HEK293T (cell line): ENCODE measurements at regions not wholly inside any gene's neighbourhood (a gene's known extent, or its start where the extent isn't known, plus 50 kb on each side); places are given as distances from the start of the nearest gene placed in this dataset.
"Not testable (repeated sequence)": the region's sequence is repeated elsewhere in the genome, so short reads cannot be mapped to it uniquely, and the experiment has no call there.

Source experiments
- CTCF ChIA-PET: fragments of 350-600 bp; formaldehyde crosslinking; extraction: SDS; loops from one replicate; lab custom pipeline; 2021; ENCODE audit warnings: antibody characterized with exemption, inconsistent platforms; lab: Yijun Ruan, JAX
- POLR2A ChIA-PET: fragments of 350-600 bp; formaldehyde crosslinking; extraction: SDS; loops from one replicate; lab custom pipeline; 2020; ENCODE audit warnings: antibody characterized with exemption, inconsistent platforms; lab: Yijun Ruan, JAX
- DNase-seq: peaks from one replicate; pipeline ENCODE4 v3.0.0; 2012; ENCODE audit warnings: mixed read lengths; ENCODE audit errors: extremely low spot score
- ARNT ChIP-seq: fragments of 450-650 bp; IDR thresholded peaks from 2 replicates; pipeline ENCODE4 v1.6.1; 2017; ENCODE audit warnings: mild to moderate bottlenecking
- BHLHE40 ChIP-seq: fragments of 450-650 bp; IDR thresholded peaks from 2 replicates; pipeline ENCODE4 v1.6.1; 2016; ENCODE audit warnings: mild to moderate bottlenecking, moderate library complexity, borderline replicate concordance
- CTBP1 ChIP-seq: fragments of 450-650 bp; IDR thresholded peaks from 2 replicates; pipeline ENCODE4 v1.6.1; 2016; ENCODE audit warnings: borderline replicate concordance
- ELF4 ChIP-seq: fragments of 450-650 bp; IDR thresholded peaks from 2 replicates; pipeline ENCODE4 v1.6.1; 2017; ENCODE audit warnings: antibody characterized with exemption
- FOXA1 ChIP-seq: fragments of 450-650 bp; IDR thresholded peaks from 2 replicates; pipeline ENCODE4 v1.6.1; 2016; ENCODE audit warnings: mild to moderate bottlenecking
- FOXK2 ChIP-seq: fragments of 450-650 bp; IDR thresholded peaks from 2 replicates; pipeline ENCODE4 v1.6.1; 2016; ENCODE audit warnings: mild to moderate bottlenecking
- FOXM1 ChIP-seq: fragments of 450-650 bp; IDR thresholded peaks from 2 replicates; pipeline ENCODE4 v1.6.1; 2017; ENCODE audit warnings: mild to moderate bottlenecking, borderline replicate concordance
- HDGF ChIP-seq: fragments of 450-650 bp; IDR thresholded peaks from 2 replicates; pipeline ENCODE4 v1.6.1; 2017; ENCODE audit warnings: antibody characterized with exemption, borderline replicate concordance
- L3MBTL2 ChIP-seq: fragments of 450-650 bp; conservative IDR thresholded peaks from 2 replicates; pipeline ENCODE4 v1.6.1; 2016; ENCODE audit warnings: mild to moderate bottlenecking
- LEF1 ChIP-seq: fragments of 450-650 bp; IDR thresholded peaks from 2 replicates; pipeline ENCODE4 v1.6.1; 2017; ENCODE audit warnings: mild to moderate bottlenecking, borderline replicate concordance
- NFRKB ChIP-seq: fragments of 450-650 bp; IDR thresholded peaks from 2 replicates; pipeline ENCODE4 v1.6.1; 2016; ENCODE audit warnings: mild to moderate bottlenecking, moderate library complexity
- PKNOX1 ChIP-seq: fragments of 450-650 bp; IDR thresholded peaks from 2 replicates; pipeline ENCODE4 v1.6.1; 2016
- SP1 ChIP-seq: fragments of 450-650 bp; IDR thresholded peaks from 2 replicates; pipeline ENCODE4 v1.6.1; 2017
- SUZ12 ChIP-seq: fragments of 450-650 bp; IDR thresholded peaks from 2 replicates; pipeline ENCODE4 v1.6.1; 2016; ENCODE audit warnings: mild to moderate bottlenecking
- TARDBP ChIP-seq: fragments of 450-650 bp; IDR thresholded peaks from 2 replicates; pipeline ENCODE4 v1.6.1; 2016
- ZNF384 ChIP-seq: fragments of 450-650 bp; IDR thresholded peaks from 2 replicates; pipeline ENCODE4 v1.6.1; 2016

- DNase-seq = no peak
- TF ChIP-seq FOXA1 = no peak
- TF ChIP-seq SUZ12 = no peak
- no peak for TF ChIP-seq TARDBP
- no peak for TF ChIP-seq HDGF
- no peak for TF ChIP-seq SP1
- ChIA-PET POLR2A (interaction anchor here (1.1 kb wide), 1 partner anchor 15 kb away, joined by 3 read pairs; no protein-coding TSS in a partner anchor), CTCF (interaction anchor here (1.0 to 1.4 kb wide), 2 partner anchors 146 to 179 kb away, joined by 3 to 6 read pairs; no protein-coding TSS in a partner anchor)
Observed at GRCh38 chr4:188971125-188971524, 831.9 kb downstream of the TRIML1 start.

GRCh38 chr4:188975271-188975670 is 836.0 kb downstream of the TRIML1 start:
- POLR2A ChIA-PET = no interaction called here
- DNase-seq = no peak
- TF ChIP-seq BHLHE40 (no peak), LEF1 (no peak), FOXA1 (no peak), ARNT (no peak), ELF4 (no peak), FOXM1 (no peak), PKNOX1 (no peak), L3MBTL2 (no peak), FOXK2 (no peak), SP1 (no peak), ZNF384 (no peak)
- CTCF ChIA-PET = no interaction called here

- ChIA-PET CTCF (no interaction called here), POLR2A (no interaction called here)
- TF ChIP-seq ZNF384 (peak; percentile 77), LEF1 (no peak), ELF4 (no peak), ARNT (no peak), SP1 (no peak), CTBP1 (no peak), FOXK2 (no peak), PKNOX1 (no peak), FOXM1 (no peak)
- DNase-seq = peak; percentile 6
Observed at GRCh38 chr4:188976644-188977115, 837.4 kb downstream of the TRIML1 start.

GRCh38 chr4:188977232-188977631 is 838.0 kb downstream of the TRIML1 start:
- CTCF ChIA-PET = interaction anchor here (1.0 kb wide), 1 partner anchor 113 kb away, joined by 4 read pairs; no protein-coding TSS in a partner anchor
- POLR2A ChIA-PET, DNase-seq: not testable (repeated sequence)

- POLR2A ChIA-PET = no interaction called here
- TF ChIP-seq FOXM1 = no peak
- no peak for TF ChIP-seq NFRKB
- TF ChIP-seq ZNF384 = no peak
- no peak for TF ChIP-seq TARDBP
- no peak for TF ChIP-seq CTBP1
- TF ChIP-seq BHLHE40 = no peak
- TF ChIP-seq LEF1 = no peak
- no peak for TF ChIP-seq L3MBTL2
- no peak for TF ChIP-seq HDGF
- TF ChIP-seq SUZ12 = no peak
- TF ChIP-seq FOXA1 = no peak
- TF ChIP-seq ARNT = no peak
- TF ChIP-seq ELF4 = no peak
- TF ChIP-seq FOXK2 = no peak
- DNase-seq = no peak
- CTCF ChIA-PET = no interaction called here
Observed at GRCh38 chr4:188984518-188984917, 845.3 kb downstream of the TRIML1 start.

GRCh38 chr4:188986271-188986689 is 847.0 kb downstream of the TRIML1 start:
- no peak for TF ChIP-seq SP1
- ChIA-PET POLR2A (interaction anchor here (1.0 kb wide), 1 partner anchor 15 kb away, joined by 3 read pairs; no protein-coding TSS in a partner anchor), CTCF (no interaction called here)
- DNase-seq = no peak

- ChIA-PET POLR2A (interaction anchor here (1.0 kb wide), 1 partner anchor 16 kb away, joined by 3 read pairs; no protein-coding TSS in a partner anchor), CTCF (interaction anchor here (0.6 kb wide), 1 partner anchor 142 kb away, joined by 5 read pairs; no protein-coding TSS in a partner anchor)
Observed at GRCh38 chr4:188987011-188987410, 847.8 kb downstream of the TRIML1 start.

More at GRCh38 chr4:188987011-188987410, 847.8 kb downstream of the TRIML1 start:
- no peak for DNase-seq
- TF ChIP-seq FOXK2 (no peak), SUZ12 (no peak), NFRKB (no peak), ELF4 (no peak), CTBP1 (no peak), TARDBP (no peak), ARNT (no peak), L3MBTL2 (no peak), PKNOX1 (no peak), ZNF384 (no peak), BHLHE40 (no peak), FOXM1 (no peak), HDGF (no peak), FOXA1 (no peak), LEF1 (no peak), SP1 (no peak)
